HG02678 (cell line): ENCODE measurements at regions not wholly inside any gene's neighbourhood (a gene's known extent, or its start where the extent isn't known, plus 50 kb on each side); places are given as distances from the start of the nearest gene placed in this dataset.

ENCODE experiments used
- ATAC-seq: cut with Tn5 transposase; IDR thresholded peaks from one replicate; pipeline ENCODE4 v1.9.1; 2021; ENCODE audit warnings: mild to moderate bottlenecking, moderate library complexity; ENCODE audit not compliant: unreplicated experiment

GRCh38 chr3:180528843-180529242, 73.1 kb upstream of the TTC14 start:
- ATAC-seq = no peak

GRCh38 chr3:180529778-180530177, 72.2 kb upstream of the TTC14 start:
- no peak for ATAC-seq

- no peak for ATAC-seq
Observed at GRCh38 chr3:180530276-180530675, 71.7 kb upstream of the TTC14 start.

- ATAC-seq = no peak
Observed at GRCh38 chr3:180531303-180532278, 70.4 kb upstream of the TTC14 start.

GRCh38 chr3:180534828-180535227, 67.1 kb upstream of the TTC14 start:
- ATAC-seq = no peak

- no peak for ATAC-seq
Observed at GRCh38 chr3:180538493-180538892, 63.5 kb upstream of the TTC14 start.

GRCh38 chr3:180543877-180544276, 58.1 kb upstream of the TTC14 start:
- ATAC-seq = no peak

- no peak for ATAC-seq
Observed at GRCh38 chr3:180546863-180547262, 55.1 kb upstream of the TTC14 start.

GRCh38 chr3:180548050-180548449, 53.9 kb upstream of the TTC14 start:
- no peak for ATAC-seq
